ENCODE measurements at regions not wholly inside any gene's neighbourhood (a gene's known extent, or its start where the extent isn't known, plus 50 kb on each side); places are given as distances from the start of the nearest gene placed in this dataset.

DNA sequence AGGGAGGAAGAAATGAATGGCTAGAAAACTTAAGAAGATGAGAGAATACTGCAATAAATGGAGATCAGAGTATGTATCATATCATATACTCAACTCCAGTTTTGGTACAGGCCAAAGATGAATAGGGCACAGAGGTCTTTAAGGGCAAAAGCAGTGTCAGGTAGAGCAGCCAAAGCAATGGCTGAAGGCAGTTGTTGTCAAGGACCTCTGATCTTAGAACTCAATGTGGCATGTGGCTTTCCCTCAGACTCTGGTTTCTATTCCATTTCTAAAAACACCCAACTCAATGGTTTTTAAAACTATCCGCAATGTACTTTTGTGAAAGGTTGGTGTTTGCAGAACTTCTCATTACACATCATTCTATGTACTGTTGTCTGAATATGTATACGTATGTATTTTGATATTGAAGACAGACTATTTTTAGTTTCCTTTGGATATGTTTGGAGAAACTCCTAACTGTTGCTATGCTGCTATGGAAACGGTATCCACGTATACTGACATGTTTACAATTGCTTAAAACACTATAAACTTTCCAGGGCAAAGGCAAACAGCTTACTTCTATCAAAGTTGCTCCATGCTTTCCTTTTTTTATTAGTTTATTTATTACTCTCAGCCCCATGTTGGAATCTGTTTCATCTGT lies 58.1 kb upstream of the PELI1 start (continued):
- TF ChIP-seq, protein P1, sequence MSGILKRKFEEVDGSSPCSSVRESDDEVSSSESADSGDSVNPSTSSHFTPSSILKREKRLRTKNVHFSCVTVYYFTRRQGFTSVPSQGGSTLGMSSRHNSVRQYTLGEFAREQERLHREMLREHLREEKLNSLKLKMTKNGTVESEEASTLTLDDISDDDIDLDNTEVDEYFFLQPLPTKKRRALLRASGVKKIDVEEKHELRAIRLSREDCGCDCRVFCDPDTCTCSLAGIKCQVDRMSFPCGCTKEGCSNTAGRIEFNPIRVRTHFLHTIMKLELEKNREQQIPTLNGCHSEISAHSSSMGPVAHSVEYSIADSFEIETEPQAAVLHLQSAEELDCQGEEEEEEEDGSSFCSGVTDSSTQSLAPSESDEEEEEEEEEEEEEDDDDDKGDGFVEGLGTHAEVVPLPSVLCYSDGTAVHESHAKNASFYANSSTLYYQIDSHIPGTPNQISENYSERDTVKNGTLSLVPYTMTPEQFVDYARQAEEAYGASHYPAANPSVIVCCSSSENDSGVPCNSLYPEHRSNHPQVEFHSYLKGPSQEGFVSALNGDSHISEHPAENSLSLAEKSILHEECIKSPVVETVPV (CRISPR knock-in tag; IDR thresholded peaks at IDR 0.05), result no peak
- TF ChIP-seq TCF4 (CRISPR knock-in tag; IDR thresholded peaks at IDR 0.05; ENCODE audit: borderline replicate concordance), result no peak
- no peak for TF ChIP-seq ARNTL (CRISPR knock-in tag; IDR thresholded peaks at IDR 0.05; ENCODE audit: borderline replicate concordance, low read depth)

DNA sequence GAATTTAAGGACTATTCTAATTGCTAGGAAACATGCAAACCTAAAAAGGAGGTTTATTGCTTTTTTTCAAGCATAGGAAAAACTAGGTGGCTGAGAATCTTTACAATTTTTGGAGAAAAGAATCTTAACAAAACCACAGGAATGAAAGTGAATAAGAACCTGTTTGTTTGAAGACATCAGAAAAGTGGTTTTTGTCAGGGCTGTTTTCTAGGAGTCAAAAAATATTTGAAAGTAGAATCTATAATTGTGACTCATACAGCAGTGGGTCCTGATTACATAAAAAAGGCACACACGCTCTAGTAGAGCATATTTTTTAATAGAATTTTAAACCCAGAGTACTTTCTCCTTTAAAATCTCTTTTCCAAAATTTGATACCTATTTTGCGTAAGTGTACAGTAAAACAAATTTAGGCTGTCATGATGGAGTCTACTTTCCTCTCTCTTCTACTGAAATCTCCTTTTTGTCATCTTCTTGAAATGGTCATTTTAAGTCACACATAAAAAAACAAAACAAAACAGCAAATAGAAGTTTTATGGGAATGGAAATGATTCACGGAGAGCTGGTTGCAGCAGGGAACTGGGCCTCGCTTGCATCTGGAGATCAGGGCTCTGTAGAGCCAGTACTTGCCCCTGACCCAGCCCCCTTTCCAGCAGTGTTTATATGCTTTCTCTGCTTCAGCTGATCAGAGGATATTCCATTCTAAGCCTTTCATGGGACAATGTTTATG lies 59.1 kb upstream of the PELI1 start:
- TF ChIP-seq, protein P1 (CRISPR knock-in tag; IDR thresholded peaks at IDR 0.05), result no peak
- TF ChIP-seq, protein P2, sequence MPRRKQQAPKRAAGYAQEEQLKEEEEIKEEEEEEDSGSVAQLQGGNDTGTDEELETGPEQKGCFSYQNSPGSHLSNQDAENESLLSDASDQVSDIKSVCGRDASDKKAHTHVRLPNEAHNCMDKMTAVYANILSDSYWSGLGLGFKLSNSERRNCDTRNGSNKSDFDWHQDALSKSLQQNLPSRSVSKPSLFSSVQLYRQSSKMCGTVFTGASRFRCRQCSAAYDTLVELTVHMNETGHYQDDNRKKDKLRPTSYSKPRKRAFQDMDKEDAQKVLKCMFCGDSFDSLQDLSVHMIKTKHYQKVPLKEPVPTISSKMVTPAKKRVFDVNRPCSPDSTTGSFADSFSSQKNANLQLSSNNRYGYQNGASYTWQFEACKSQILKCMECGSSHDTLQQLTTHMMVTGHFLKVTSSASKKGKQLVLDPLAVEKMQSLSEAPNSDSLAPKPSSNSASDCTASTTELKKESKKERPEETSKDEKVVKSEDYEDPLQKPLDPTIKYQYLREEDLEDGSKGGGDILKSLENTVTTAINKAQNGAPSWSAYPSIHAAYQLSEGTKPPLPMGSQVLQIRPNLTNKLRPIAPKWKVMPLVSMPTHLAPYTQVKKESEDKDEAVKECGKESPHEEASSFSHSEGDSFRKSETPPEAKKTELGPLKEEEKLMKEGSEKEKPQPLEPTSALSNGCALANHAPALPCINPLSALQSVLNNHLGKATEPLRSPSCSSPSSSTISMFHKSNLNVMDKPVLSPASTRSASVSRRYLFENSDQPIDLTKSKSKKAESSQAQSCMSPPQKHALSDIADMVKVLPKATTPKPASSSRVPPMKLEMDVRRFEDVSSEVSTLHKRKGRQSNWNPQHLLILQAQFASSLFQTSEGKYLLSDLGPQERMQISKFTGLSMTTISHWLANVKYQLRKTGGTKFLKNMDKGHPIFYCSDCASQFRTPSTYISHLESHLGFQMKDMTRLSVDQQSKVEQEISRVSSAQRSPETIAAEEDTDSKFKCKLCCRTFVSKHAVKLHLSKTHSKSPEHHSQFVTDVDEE (CRISPR knock-in tag; IDR thresholded peaks at IDR 0.05), result no peak
- TF ChIP-seq ZNF70 (CRISPR knock-in tag; IDR thresholded peaks at IDR 0.05) (no peak), TOX (CRISPR knock-in tag; IDR thresholded peaks at IDR 0.05; ENCODE audit: borderline replicate concordance) (no peak), BACH2 (CRISPR knock-in tag; IDR thresholded peaks at IDR 0.05; ENCODE audit: borderline replicate concordance) (no peak), ZFP30 (CRISPR knock-in tag; IDR thresholded peaks at IDR 0.05) (no peak)
- TF ChIP-seq, protein P3, sequence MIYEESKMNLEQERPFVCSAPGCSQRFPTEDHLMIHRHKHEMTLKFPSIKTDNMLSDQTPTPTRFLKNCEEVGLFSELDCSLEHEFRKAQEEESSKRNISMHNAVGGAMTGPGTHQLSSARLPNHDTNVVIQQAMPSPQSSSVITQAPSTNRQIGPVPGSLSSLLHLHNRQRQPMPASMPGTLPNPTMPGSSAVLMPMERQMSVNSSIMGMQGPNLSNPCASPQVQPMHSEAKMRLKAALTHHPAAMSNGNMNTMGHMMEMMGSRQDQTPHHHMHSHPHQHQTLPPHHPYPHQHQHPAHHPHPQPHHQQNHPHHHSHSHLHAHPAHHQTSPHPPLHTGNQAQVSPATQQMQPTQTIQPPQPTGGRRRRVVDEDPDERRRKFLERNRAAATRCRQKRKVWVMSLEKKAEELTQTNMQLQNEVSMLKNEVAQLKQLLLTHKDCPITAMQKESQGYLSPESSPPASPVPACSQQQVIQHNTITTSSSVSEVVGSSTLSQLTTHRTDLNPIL (CRISPR knock-in tag; IDR thresholded peaks at IDR 0.05; ENCODE audit: low read depth), result no peak
- TF ChIP-seq, protein P4, sequence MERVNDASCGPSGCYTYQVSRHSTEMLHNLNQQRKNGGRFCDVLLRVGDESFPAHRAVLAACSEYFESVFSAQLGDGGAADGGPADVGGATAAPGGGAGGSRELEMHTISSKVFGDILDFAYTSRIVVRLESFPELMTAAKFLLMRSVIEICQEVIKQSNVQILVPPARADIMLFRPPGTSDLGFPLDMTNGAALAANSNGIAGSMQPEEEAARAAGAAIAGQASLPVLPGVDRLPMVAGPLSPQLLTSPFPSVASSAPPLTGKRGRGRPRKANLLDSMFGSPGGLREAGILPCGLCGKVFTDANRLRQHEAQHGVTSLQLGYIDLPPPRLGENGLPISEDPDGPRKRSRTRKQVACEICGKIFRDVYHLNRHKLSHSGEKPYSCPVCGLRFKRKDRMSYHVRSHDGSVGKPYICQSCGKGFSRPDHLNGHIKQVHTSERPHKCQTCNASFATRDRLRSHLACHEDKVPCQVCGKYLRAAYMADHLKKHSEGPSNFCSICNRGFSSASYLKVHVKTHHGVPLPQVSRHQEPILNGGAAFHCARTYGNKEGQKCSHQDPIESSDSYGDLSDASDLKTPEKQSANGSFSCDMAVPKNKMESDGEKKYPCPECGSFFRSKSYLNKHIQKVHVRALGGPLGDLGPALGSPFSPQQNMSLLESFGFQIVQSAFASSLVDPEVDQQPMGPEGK (CRISPR knock-in tag; IDR thresholded peaks at IDR 0.05; ENCODE audit: borderline replicate concordance), result no peak
- peak; percentile 56 for ATAC-seq

DNA sequence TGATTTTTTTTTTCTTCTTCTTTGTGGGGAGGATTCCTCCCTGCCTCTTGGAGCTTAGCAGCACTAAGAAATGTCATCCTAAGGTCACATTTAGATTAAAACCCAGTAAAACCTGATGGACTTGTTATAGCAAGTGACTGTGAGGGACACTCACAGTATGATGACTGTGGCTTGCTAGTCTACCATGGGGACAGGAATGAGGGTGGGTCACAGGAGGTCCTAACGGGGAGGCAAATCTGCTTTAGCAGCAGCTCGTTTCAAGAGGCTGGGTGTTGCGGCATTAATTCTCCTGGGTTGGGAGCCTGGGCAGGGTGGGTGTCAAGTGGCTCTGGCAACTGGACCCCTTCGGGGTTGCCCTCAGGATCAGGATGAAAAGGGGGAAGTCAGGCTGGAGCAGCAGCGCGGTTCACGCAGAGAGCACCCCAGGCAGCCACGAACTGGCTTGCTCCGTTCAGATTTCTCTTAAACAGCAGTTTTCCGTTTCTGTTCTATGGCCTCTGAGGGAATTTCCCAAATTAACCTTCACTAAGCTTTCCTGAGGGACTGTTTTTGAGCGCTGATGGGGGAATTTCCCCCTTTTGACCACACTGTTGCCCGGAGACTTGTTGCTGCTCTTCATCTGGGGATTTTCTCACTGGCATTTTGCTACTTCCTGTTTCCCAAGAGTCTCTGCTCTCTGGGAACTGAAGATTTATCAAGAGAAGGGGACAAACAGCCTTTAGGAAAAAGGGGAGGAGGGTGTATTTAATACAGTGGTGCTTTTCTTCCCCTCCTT lies 59.8 kb upstream of the PELI1 start:
- TF ChIP-seq PPARA (CRISPR knock-in tag; IDR thresholded peaks at IDR 0.05; ENCODE audit: borderline replicate concordance), result no peak
- ATAC-seq, result no peak

DNA sequence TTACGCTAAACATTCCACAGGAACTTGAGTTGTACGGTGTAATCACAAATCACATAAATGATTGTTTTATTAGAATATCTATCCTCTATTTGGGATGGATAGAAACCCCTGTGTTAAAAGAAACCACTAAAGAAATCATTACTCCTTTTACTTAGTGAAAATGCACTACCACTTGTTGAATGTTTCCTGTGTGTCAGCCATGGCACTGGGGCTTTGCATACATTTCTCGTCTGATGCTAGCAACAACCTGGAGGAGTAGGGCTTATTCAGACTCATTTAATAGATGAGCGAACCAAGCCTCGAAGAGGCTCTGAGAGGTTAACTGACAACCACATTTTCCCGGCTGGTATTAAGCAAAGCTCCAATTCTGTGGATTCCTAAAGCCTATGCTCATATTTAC lies 60.5 kb upstream of the PELI1 start:
- TF ChIP-seq RARB (CRISPR knock-in tag; IDR thresholded peaks at IDR 0.05) (no peak), TCF4 (CRISPR knock-in tag; IDR thresholded peaks at IDR 0.05; ENCODE audit: borderline replicate concordance) (no peak), SNAI2 (CRISPR knock-in tag; IDR thresholded peaks at IDR 0.05) (no peak), PPARA (CRISPR knock-in tag; IDR thresholded peaks at IDR 0.05; ENCODE audit: borderline replicate concordance) (no peak), ZNF565 (CRISPR knock-in tag; conservative IDR thresholded peaks at IDR 0.05; ENCODE audit: low read depth) (no peak), ZFP30 (CRISPR knock-in tag; IDR thresholded peaks at IDR 0.05) (no peak)
- ATAC-seq, result no peak

Measured in SK-N-SH treated with all-trans-retinoic acid at 6 μM for 48 hours (cell line).